ENCODE measurements at regions not wholly inside any gene's neighbourhood (a gene's known extent, or its start where the extent isn't known, plus 50 kb on each side); places are given as distances from the start of the nearest gene placed in this dataset.

DNA sequence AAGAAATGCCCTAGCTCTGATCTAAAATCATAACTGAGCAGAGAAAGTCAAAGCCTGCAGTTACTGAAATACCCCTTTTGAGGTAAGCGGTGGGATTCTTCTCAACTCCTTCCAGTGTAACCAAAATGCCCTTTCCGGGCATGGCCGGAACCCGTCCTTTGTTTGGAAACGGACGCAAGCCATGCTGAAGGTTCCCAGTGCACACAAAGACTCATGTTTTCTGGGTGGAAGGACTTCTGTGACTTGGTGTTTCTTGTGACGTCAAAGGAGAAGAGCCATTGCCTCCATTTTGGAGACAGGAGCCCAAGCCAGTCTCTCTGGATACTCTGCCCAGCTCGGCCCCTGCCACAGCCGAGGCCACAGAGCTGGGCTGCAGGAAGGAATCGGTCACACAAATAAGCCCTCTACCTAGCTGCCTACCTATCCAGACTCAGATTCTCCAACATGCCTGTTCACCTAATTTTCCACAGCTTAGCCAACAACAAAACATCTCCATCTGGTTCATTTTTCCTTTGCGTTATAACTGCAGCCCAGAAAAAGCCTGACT lies 182.8 kb downstream of the TBXT start:
- TF ChIP-seq, protein P1, sequence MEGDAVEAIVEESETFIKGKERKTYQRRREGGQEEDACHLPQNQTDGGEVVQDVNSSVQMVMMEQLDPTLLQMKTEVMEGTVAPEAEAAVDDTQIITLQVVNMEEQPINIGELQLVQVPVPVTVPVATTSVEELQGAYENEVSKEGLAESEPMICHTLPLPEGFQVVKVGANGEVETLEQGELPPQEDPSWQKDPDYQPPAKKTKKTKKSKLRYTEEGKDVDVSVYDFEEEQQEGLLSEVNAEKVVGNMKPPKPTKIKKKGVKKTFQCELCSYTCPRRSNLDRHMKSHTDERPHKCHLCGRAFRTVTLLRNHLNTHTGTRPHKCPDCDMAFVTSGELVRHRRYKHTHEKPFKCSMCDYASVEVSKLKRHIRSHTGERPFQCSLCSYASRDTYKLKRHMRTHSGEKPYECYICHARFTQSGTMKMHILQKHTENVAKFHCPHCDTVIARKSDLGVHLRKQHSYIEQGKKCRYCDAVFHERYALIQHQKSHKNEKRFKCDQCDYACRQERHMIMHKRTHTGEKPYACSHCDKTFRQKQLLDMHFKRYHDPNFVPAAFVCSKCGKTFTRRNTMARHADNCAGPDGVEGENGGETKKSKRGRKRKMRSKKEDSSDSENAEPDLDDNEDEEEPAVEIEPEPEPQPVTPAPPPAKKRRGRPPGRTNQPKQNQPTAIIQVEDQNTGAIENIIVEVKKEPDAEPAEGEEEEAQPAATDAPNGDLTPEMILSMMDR (IDR thresholded peaks at IDR 0.05), result no peak
- no peak for TF ChIP-seq EZH2phosphoT487 (IDR thresholded peaks at IDR 0.05)
